GM18507 (cell line): ENCODE measurements at regions not wholly inside any gene's neighbourhood (a gene's known extent, or its start where the extent isn't known, plus 50 kb on each side); places are given as distances from the start of the nearest gene placed in this dataset.
"Not testable (repeated sequence)": the region's sequence is repeated elsewhere in the genome, so short reads cannot be mapped to it uniquely, and the experiment has no call there.

Experiments used
- DNase-seq: peaks from one replicate; pipeline ENCODE4 v3.0.0; 2011; ENCODE audit warnings: low read depth; ENCODE audit not compliant: insufficient read length; ENCODE audit errors: extremely low spot score
- FAIRE-seq: peaks from 2 replicates; lab custom pipeline; 2011; peaks lifted over from hg19 to GRCh38; lab: Jason Lieb, UNC

- FAIRE-seq (no peak), DNase-seq (no peak)
Observed at GRCh38 chr22:48302657-48303368, 1524.9 kb downstream of the BRD1 start.

- DNase-seq (no peak), FAIRE-seq (no peak)
Observed at GRCh38 chr22:48301908-48302307, 1525.8 kb downstream of the BRD1 start.

- no peak for FAIRE-seq
- DNase-seq, result no peak
Observed at GRCh38 chr22:48301421-48301820, 1526.3 kb downstream of the BRD1 start.

- no peak for FAIRE-seq
- no peak for DNase-seq
Observed at GRCh38 chr22:48300877-48301276, 1526.8 kb downstream of the BRD1 start.

GRCh38 chr22:48299801-48300200, 1527.9 kb downstream of the BRD1 start:
- DNase-seq, result no peak
- no peak for FAIRE-seq

GRCh38 chr22:48299124-48299523, 1528.5 kb downstream of the BRD1 start:
- DNase-seq (no peak), FAIRE-seq (no peak)

- DNase-seq, result no peak
- FAIRE-seq, result no peak
Observed at GRCh38 chr22:48297296-48297695, 1530.4 kb downstream of the BRD1 start.

- FAIRE-seq, DNase-seq: not testable (repeated sequence)
Observed at GRCh38 chr22:48289954-48290353, 1527.5 kb downstream of the TBC1D22A start.

GRCh38 chr22:48288376-48288940, 1526.0 kb downstream of the TBC1D22A start:
- FAIRE-seq (no peak), DNase-seq (no peak)

- DNase-seq (no peak), FAIRE-seq (no peak)
Observed at GRCh38 chr22:48287031-48287430, 1524.6 kb downstream of the TBC1D22A start.

- DNase-seq (no peak), FAIRE-seq (no peak)
Observed at GRCh38 chr22:48284671-48285070, 1522.2 kb downstream of the TBC1D22A start.

GRCh38 chr22:48282804-48283203, 1520.4 kb downstream of the TBC1D22A start:
- DNase-seq (no peak), FAIRE-seq (no peak)

- DNase-seq (no peak), FAIRE-seq (no peak)
Observed at GRCh38 chr22:48279461-48279756, 1517.0 kb downstream of the TBC1D22A start.

- FAIRE-seq, result no peak
- no peak for DNase-seq
Observed at GRCh38 chr22:48278620-48279460, 1516.4 kb downstream of the TBC1D22A start.

GRCh38 chr22:48277868-48278581, 1515.6 kb downstream of the TBC1D22A start:
- FAIRE-seq, result no peak
- DNase-seq, result no peak

- DNase-seq (no peak), FAIRE-seq (no peak)
Observed at GRCh38 chr22:48276994-48277867, 1514.8 kb downstream of the TBC1D22A start.

GRCh38 chr22:48275412-48275811, 1513.0 kb downstream of the TBC1D22A start:
- no peak for FAIRE-seq
- no peak for DNase-seq

GRCh38 chr22:48270731-48271130, 1508.3 kb downstream of the TBC1D22A start:
- no peak for DNase-seq
- FAIRE-seq, result no peak
